ENCODE measurements at regions not wholly inside any gene's neighbourhood (a gene's known extent, or its start where the extent isn't known, plus 50 kb on each side); places are given as distances from the start of the nearest gene placed in this dataset.

DNA sequence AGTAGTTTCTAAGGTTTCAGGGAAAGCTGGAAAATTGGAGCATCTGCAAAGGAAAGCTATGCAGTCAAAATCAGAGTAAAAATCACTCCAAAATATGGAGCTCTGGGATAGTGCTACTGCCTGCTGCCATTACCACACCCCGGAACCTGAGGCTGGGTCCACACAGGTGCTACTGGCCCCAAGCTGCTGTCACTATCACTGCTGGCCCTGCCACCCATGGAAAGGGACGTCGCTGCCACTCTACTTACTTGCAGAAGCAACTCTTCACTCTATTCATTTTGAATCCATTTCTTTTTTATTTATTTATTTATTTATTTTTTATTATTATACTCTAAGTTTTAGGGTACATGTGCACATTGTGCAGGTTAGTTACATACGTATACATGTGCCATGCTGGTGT lies 60.3 kb upstream of the RGS18 start:
- TF ChIP-seq, protein P1, sequence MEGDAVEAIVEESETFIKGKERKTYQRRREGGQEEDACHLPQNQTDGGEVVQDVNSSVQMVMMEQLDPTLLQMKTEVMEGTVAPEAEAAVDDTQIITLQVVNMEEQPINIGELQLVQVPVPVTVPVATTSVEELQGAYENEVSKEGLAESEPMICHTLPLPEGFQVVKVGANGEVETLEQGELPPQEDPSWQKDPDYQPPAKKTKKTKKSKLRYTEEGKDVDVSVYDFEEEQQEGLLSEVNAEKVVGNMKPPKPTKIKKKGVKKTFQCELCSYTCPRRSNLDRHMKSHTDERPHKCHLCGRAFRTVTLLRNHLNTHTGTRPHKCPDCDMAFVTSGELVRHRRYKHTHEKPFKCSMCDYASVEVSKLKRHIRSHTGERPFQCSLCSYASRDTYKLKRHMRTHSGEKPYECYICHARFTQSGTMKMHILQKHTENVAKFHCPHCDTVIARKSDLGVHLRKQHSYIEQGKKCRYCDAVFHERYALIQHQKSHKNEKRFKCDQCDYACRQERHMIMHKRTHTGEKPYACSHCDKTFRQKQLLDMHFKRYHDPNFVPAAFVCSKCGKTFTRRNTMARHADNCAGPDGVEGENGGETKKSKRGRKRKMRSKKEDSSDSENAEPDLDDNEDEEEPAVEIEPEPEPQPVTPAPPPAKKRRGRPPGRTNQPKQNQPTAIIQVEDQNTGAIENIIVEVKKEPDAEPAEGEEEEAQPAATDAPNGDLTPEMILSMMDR (IDR thresholded peaks at IDR 0.05) = no peak
- no peak for TF ChIP-seq POLR2AphosphoS5 (IDR thresholded peaks at IDR 0.05)

Measured in suprapubic skin (tissue), 3 donors.